ENCODE measurements at regions not wholly inside any gene's neighbourhood (a gene's known extent, or its start where the extent isn't known, plus 50 kb on each side); places are given as distances from the start of the nearest gene placed in this dataset.

DNA sequence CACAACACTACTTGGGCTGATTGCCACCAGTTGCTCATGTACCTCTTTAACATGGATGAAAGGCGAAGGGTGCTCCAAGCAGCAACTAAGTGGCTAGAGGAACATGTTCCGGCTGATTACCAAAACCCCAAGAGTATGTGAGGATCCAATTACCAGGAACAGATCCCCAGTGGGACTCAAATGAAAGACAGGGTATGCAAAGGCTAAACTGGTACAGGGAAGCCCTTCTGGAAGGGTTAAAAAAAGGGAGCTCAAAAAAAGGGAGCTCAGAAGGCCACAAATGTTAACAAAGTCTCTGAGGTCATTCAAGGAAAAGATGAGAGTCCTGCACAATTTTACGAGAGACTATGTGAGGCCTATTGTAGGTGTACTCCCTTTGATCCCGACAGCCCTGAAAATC lies 604.7 kb downstream of the UQCRFS1 start:
- no peak overlapping the region for H3K27ac ChIP-seq (replicated peaks)
- H3K27me3 ChIP-seq (ENCODE audit: insufficient read depth, poor library complexity, severe bottlenecking) = no peaks in the 10 kb centered on the region
- DNase-seq (ENCODE audit: low read depth in 1 of 2, low spot score in 1 of 2) = no peak
- TF ChIP-seq GABPA (IDR thresholded peaks at IDR 0.05; ENCODE audit: low read depth) (no peak), POLR2AphosphoS5 (IDR thresholded peaks at IDR 0.05; ENCODE audit: low read depth) (no peak), SPI1 (IDR thresholded peaks at IDR 0.05; ENCODE audit: borderline replicate concordance, low read depth) (no peak)
- TF ChIP-seq, protein P1, sequence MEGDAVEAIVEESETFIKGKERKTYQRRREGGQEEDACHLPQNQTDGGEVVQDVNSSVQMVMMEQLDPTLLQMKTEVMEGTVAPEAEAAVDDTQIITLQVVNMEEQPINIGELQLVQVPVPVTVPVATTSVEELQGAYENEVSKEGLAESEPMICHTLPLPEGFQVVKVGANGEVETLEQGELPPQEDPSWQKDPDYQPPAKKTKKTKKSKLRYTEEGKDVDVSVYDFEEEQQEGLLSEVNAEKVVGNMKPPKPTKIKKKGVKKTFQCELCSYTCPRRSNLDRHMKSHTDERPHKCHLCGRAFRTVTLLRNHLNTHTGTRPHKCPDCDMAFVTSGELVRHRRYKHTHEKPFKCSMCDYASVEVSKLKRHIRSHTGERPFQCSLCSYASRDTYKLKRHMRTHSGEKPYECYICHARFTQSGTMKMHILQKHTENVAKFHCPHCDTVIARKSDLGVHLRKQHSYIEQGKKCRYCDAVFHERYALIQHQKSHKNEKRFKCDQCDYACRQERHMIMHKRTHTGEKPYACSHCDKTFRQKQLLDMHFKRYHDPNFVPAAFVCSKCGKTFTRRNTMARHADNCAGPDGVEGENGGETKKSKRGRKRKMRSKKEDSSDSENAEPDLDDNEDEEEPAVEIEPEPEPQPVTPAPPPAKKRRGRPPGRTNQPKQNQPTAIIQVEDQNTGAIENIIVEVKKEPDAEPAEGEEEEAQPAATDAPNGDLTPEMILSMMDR (IDR thresholded peaks at IDR 0.05; ENCODE audit: insufficient read depth, low read length) = no peak
- TF ChIP-seq, protein P2, sequence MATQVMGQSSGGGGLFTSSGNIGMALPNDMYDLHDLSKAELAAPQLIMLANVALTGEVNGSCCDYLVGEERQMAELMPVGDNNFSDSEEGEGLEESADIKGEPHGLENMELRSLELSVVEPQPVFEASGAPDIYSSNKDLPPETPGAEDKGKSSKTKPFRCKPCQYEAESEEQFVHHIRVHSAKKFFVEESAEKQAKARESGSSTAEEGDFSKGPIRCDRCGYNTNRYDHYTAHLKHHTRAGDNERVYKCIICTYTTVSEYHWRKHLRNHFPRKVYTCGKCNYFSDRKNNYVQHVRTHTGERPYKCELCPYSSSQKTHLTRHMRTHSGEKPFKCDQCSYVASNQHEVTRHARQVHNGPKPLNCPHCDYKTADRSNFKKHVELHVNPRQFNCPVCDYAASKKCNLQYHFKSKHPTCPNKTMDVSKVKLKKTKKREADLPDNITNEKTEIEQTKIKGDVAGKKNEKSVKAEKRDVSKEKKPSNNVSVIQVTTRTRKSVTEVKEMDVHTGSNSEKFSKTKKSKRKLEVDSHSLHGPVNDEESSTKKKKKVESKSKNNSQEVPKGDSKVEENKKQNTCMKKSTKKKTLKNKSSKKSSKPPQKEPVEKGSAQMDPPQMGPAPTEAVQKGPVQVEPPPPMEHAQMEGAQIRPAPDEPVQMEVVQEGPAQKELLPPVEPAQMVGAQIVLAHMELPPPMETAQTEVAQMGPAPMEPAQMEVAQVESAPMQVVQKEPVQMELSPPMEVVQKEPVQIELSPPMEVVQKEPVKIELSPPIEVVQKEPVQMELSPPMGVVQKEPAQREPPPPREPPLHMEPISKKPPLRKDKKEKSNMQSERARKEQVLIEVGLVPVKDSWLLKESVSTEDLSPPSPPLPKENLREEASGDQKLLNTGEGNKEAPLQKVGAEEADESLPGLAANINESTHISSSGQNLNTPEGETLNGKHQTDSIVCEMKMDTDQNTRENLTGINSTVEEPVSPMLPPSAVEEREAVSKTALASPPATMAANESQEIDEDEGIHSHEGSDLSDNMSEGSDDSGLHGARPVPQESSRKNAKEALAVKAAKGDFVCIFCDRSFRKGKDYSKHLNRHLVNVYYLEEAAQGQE (IDR thresholded peaks at IDR 0.05; ENCODE audit: insufficient replicate concordance, low read depth) = no peak
- no peak overlapping the region for H3K4me3 ChIP-seq (replicated peaks; ENCODE audit: insufficient read depth, low read length)

DNA sequence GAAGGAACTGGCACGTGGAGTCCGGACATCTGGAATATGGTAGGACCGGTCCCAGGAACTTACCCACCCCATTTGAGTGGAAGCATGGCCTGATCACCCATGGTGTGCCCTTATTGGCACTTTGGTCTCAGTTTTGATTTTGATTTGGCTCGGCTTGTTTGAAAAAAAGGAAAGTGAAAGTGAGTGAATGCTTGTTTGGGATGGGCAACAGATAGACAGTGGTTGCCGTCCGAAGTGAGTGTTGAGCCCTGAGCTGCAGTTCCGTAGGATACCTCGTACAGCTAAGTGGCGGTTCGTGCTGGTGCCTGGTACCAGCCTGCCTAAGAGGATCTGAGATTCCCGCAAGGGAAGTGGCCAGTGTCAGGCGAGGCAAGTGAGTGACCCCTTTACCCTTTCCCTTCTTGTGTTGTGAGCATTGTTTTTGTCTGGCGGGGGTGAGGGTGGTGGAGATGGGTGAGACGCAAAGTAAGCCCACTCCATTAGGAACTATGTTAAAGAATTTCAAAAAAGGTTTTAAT lies 605.8 kb downstream of the UQCRFS1 start:
- no peak for TF ChIP-seq SPI1 (IDR thresholded peaks at IDR 0.05; ENCODE audit: borderline replicate concordance, low read depth)
- TF ChIP-seq POLR2AphosphoS5 (IDR thresholded peaks at IDR 0.05; ENCODE audit: low read depth) = no peak
- TF ChIP-seq, protein P1 (IDR thresholded peaks at IDR 0.05; ENCODE audit: insufficient read depth, low read length) = no peak
- TF ChIP-seq, protein P2 (IDR thresholded peaks at IDR 0.05; ENCODE audit: insufficient replicate concordance, low read depth) = no peak
- TF ChIP-seq GABPA (IDR thresholded peaks at IDR 0.05; ENCODE audit: low read depth) = no peak
- Histone ChIP-seq H3K4me3 (replicated peaks; ENCODE audit: insufficient read depth, low read length) (no peak overlapping the region), H3K27me3 (ENCODE audit: insufficient read depth, poor library complexity, severe bottlenecking) (no peaks in the 10 kb centered on the region), H3K27ac (replicated peaks) (no peak overlapping the region)
- no peak for DNase-seq (ENCODE audit: low read depth in 1 of 2, low spot score in 1 of 2)

DNA sequence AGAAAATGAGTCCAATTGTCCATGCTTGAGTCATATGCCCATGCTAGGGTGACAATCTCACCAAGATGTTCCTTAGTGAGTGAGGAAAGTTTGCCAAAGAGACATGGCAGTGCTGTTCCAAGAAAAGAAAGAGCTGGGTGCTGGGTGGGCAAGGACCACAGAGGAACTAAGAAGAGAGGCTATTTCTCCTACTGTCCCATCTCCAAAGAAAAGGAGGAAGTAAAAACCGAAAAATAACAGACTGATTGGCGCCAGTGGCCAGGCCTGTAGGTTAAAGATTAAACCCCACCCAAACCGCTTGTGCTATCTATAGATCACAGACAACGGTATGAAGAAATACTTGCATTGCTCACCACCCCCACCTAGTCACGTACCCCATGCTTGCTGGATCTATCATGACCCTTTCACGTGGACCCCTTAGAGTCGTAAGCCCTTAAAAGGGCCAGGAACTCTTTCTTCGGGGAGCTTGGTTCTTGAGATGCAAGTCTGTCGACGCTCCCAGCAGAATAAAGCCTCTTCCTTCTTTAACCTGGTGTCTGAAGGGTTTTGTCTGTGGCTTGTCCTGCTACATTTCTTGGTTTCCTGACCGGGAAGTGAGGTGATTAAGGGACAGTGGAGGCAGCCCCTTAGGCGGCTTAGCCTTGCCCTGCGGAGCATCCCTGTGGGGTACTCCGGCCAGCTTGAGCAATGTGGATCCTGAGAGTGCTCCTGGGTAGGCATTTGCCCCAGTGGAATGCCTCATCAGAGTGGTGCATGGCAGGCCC lies 606.5 kb downstream of the UQCRFS1 start:
- Histone ChIP-seq H3K27me3 (ENCODE audit: insufficient read depth, poor library complexity, severe bottlenecking) (no peaks in the 10 kb centered on the region), H3K4me3 (replicated peaks; ENCODE audit: insufficient read depth, low read length) (no peak overlapping the region), H3K27ac (replicated peaks) (no peak overlapping the region)
- DNase-seq (ENCODE audit: low read depth in 1 of 2, low spot score in 1 of 2) = no peak
- TF ChIP-seq, protein P1 (IDR thresholded peaks at IDR 0.05; ENCODE audit: insufficient read depth, low read length) = no peak
- TF ChIP-seq, protein P2 (IDR thresholded peaks at IDR 0.05; ENCODE audit: insufficient replicate concordance, low read depth) = no peak
- no peak for TF ChIP-seq GABPA (IDR thresholded peaks at IDR 0.05; ENCODE audit: low read depth)
- no peak for TF ChIP-seq SPI1 (IDR thresholded peaks at IDR 0.05; ENCODE audit: borderline replicate concordance, low read depth)
- TF ChIP-seq POLR2AphosphoS5 (IDR thresholded peaks at IDR 0.05; ENCODE audit: low read depth) = no peak
